ENCODE measurements at regions not wholly inside any gene's neighbourhood (a gene's known extent, or its start where the extent isn't known, plus 50 kb on each side); places are given as distances from the start of the nearest gene placed in this dataset.

- H3K18ac ChIP-seq (ENCODE audit: low read depth, low read length) = no peak overlapping the region
- no TSS peak for BruUV-seq (replicated peaks)
- H3K4me3 ChIP-seq (ENCODE audit: insufficient read depth, low read depth, low read length) = no peak overlapping the region
- no peak overlapping the region for H2AK9ac ChIP-seq (replicated peaks; ENCODE audit: low read depth, low read length, poor library complexity)
- H3K27me3 ChIP-seq (ENCODE audit: control insufficient read depth, insufficient read depth, low read length) = no peaks in the 10 kb centered on the region
- in situ Hi-C loops (cut with MboI; ENCODE audit: low sequenced_read_pairs) (no loop called here), dilution Hi-C loops (cut with HindIII; ENCODE audit: low sequenced_read_pairs, unreplicated experiment) (no loop called here), intact Hi-C loops (cut with micrococcal nuclease) (no loop called here)
- H2BK5ac ChIP-seq (ENCODE audit: low read depth, low read length, poor library complexity, severe bottlenecking) = no peak overlapping the region
- H3K9ac ChIP-seq (ENCODE audit: low read depth, low read length) = no peak overlapping the region
- no peak overlapping the region for H3K14ac ChIP-seq (replicated peaks; ENCODE audit: low read depth, low read length)
- H3K23ac ChIP-seq (ENCODE audit: low read depth, low read length) = no peak overlapping the region
- no peaks in the 10 kb centered on the region for H3K79me1 ChIP-seq (ENCODE audit: low read depth in 1 of 2, low read length in 2 of 2)
- H2AK5ac ChIP-seq (ENCODE audit: low read depth, low read length) = no peak overlapping the region
- H2BK15ac ChIP-seq (ENCODE audit: low read depth, low read length) = no peak overlapping the region
- H4K91ac ChIP-seq (ENCODE audit: insufficient read depth, low read depth, low read length) = no peak overlapping the region
- DNase-seq (no peak), ATAC-seq (ENCODE audit: low read depth) (no peak)
- WGBS, 2 experiments (ENCODE audit: extremely low coverage in 2 of 2, insufficient read length in 1 of 2) = 100% methylated on average over 1 of the region's 9 CpGs; no CpG with 5 or more reads in 1 of the 2 experiments
- no peak overlapping the region for H4K5ac ChIP-seq (ENCODE audit: low read depth, low read length)
- H3K27ac ChIP-seq (ENCODE audit: insufficient read depth, low read length) = no peak overlapping the region
- no peak overlapping the region for H2BK120ac ChIP-seq (ENCODE audit: low read depth, low read length)
- no peak overlapping the region for H4K8ac ChIP-seq (ENCODE audit: low read depth in 2 of 2, low read length in 2 of 2)
- no peaks in the 10 kb centered on the region for H3K36me3 ChIP-seq (ENCODE audit: control insufficient read depth, insufficient read depth, low read length)
- no peak overlapping the region for H2BK20ac ChIP-seq (ENCODE audit: low read depth, low read length)
- POLR2A ChIA-PET (ENCODE audit: unreplicated experiment) = no interaction called here
- no peak overlapping the region for H3K4me2 ChIP-seq (ENCODE audit: low read depth, low read length)
- no peak for TF ChIP-seq POLR2A (IDR thresholded peaks at IDR 0.05; ENCODE audit: low read depth, low read length)
- TF ChIP-seq MAZ (IDR thresholded peaks at IDR 0.05; ENCODE audit: borderline replicate concordance, low read depth, low read length) = no peak
- TF ChIP-seq BHLHE40 (IDR thresholded peaks at IDR 0.05; ENCODE audit: low read depth, low read length) = no peak
- TF ChIP-seq FOS (IDR thresholded peaks at IDR 0.05; ENCODE audit: low read depth, low read length) = no peak
- no peak for TF ChIP-seq CHD1 (IDR thresholded peaks at IDR 0.05; ENCODE audit: low read depth, low read length)
- TF ChIP-seq ELK1 (IDR thresholded peaks at IDR 0.05; ENCODE audit: borderline replicate concordance, low read depth, low read length) = no peak
- H3K4me1 ChIP-seq (ENCODE audit: control insufficient read depth, insufficient read depth, low read length) = no peaks in the 10 kb centered on the region
- H3K9me3 ChIP-seq (ENCODE audit: control insufficient read depth, insufficient read depth, low read length) = peaks cover 35% of the 10 kb centered on the region
- no peak overlapping the region for H3K56ac ChIP-seq (ENCODE audit: extremely low read depth, insufficient read depth, low read length)
- H4K20me1 ChIP-seq (ENCODE audit: insufficient read depth, low read length) = no peaks in the 10 kb centered on the region
- H3K4ac ChIP-seq (ENCODE audit: low read depth, low read length) = no peak overlapping the region
- CTCF ChIA-PET = no interaction called here
- H3K9me1 ChIP-seq (ENCODE audit: insufficient read depth, low read length) = no peaks in the 10 kb centered on the region
- H2AFZ ChIP-seq (replicated peaks; ENCODE audit: low read length, poor library complexity) = no peak overlapping the region
These were observed 546.3 kb downstream of the BCL11B start for GRCh38 chr14:98725676-98726075.

Data from IMR-90 (cell line).